WTC11 (cell line): ENCODE measurements at regions not wholly inside any gene's neighbourhood (a gene's known extent, or its start where the extent isn't known, plus 50 kb on each side); places are given as distances from the start of the nearest gene placed in this dataset.

Experiments
- ATAC-seq: fragments of 200-7000 bp; cut with Tn5 transposase; 2 replicates; pipeline ENCODE4 v1.10.0; 2021; ENCODE audit warnings: mild to moderate bottlenecking, moderate library complexity
- CTCF ChIA-PET: fragments of 300-600 bp; sonication (Branson Sonifier 250); formaldehyde crosslinking; loops from one replicate; lab custom pipeline; 2021; ENCODE audit warnings: antibody characterized with exemption; lab: Charles Lee
- POLR2A ChIA-PET: fragments of 350-600 bp; sonication (Branson Sonifier 250); formaldehyde crosslinking; loops from one replicate; lab custom pipeline; 2021; ENCODE audit warnings: antibody characterized with exemption; lab: Charles Lee
- DNase-seq: peaks from one replicate; pipeline ENCODE4 v3.0.0; 2021; ENCODE audit warnings: low spot score
- H3K27ac Mint-ChIP-seq: 2 replicates; pipeline ENCODE4 v1.8.0; 2021; ENCODE audit warnings: mixed read lengths
- H3K27me3 Mint-ChIP-seq: 2 replicates; pipeline ENCODE4 v1.8.0; 2021; ENCODE audit warnings: low read depth, mild to moderate bottlenecking, moderate library complexity, mixed read lengths
- H3K36me3 Mint-ChIP-seq: 2 replicates; pipeline ENCODE4 v1.8.0; 2021; ENCODE audit warnings: mixed read lengths
- H3K4me1 Mint-ChIP-seq: 2 replicates; pipeline ENCODE4 v1.8.0; 2022; ENCODE audit warnings: mixed read lengths
- H3K4me3 Mint-ChIP-seq: 2 replicates; pipeline ENCODE4 v1.8.0; 2021; ENCODE audit warnings: mild to moderate bottlenecking, moderate library complexity, mixed read lengths
- H3K9me3 Mint-ChIP-seq: 2 replicates; pipeline ENCODE4 v1.8.0; 2021; ENCODE audit warnings: mixed read lengths
- AFF4 ChIP-seq: sonication (generic); formaldehyde crosslinking; IDR thresholded peaks from 2 replicates; pipeline ENCODE4 v1.8.1; 2023; ENCODE audit warnings: mild to moderate bottlenecking, missing genetic modification reagents, borderline replicate concordance
- EMX1 ChIP-seq: fragments of 250-450 bp; sonication (Bioruptor Pico); IDR thresholded peaks from 2 replicates; pipeline ENCODE4 v1.8.0; 2021; ENCODE audit warnings: mild to moderate bottlenecking
- ETV6 ChIP-seq: sonication (generic); formaldehyde crosslinking; IDR thresholded peaks from 2 replicates; pipeline ENCODE4 v1.8.1; 2022; ENCODE audit warnings: mild to moderate bottlenecking, missing genetic modification reagents
- FOXP4 ChIP-seq: sonication (generic); formaldehyde crosslinking; IDR thresholded peaks from 2 replicates; pipeline ENCODE4 v1.8.0; 2022; ENCODE audit warnings: mild to moderate bottlenecking, missing genetic modification reagents
- GABPB1 ChIP-seq: sonication (generic); formaldehyde crosslinking; IDR thresholded peaks from 2 replicates; pipeline ENCODE4 v1.8.1; 2023; ENCODE audit warnings: mild to moderate bottlenecking, missing genetic modification reagents
- NFE2L1 ChIP-seq: sonication (generic); formaldehyde crosslinking; IDR thresholded peaks from 2 replicates; pipeline ENCODE4 v1.8.1; 2023; ENCODE audit warnings: missing genetic modification reagents
- OVOL2 ChIP-seq: fragments of 250-450 bp; sonication (Bioruptor Pico); IDR thresholded peaks from 2 replicates; pipeline ENCODE4 v1.9.0; 2021; ENCODE audit warnings: mild to moderate bottlenecking, borderline replicate concordance
- PREB ChIP-seq: sonication (generic); formaldehyde crosslinking; IDR thresholded peaks from 2 replicates; pipeline ENCODE4 v1.8.1; 2022; ENCODE audit warnings: mild to moderate bottlenecking, missing genetic modification reagents, moderate library complexity, borderline replicate concordance
- PRRX2 ChIP-seq: fragments of 250-450 bp; sonication (Bioruptor Pico); IDR thresholded peaks from 2 replicates; pipeline ENCODE4 v1.8.0; 2021; ENCODE audit warnings: mild to moderate bottlenecking
- RELA ChIP-seq: sonication (generic); formaldehyde crosslinking; IDR thresholded peaks from 2 replicates; pipeline ENCODE4 v1.8.1; 2022; ENCODE audit warnings: missing genetic modification reagents, mild to moderate bottlenecking, borderline replicate concordance
- RORB ChIP-seq: fragments of 250-450 bp; sonication (Bioruptor Pico); IDR thresholded peaks from 2 replicates; pipeline ENCODE4 v1.9.0; 2021; ENCODE audit warnings: mild to moderate bottlenecking
- STAT6 ChIP-seq: sonication (generic); formaldehyde crosslinking; conservative IDR thresholded peaks from 2 replicates; pipeline ENCODE4 v1.8.1; 2023; ENCODE audit warnings: mild to moderate bottlenecking, low read depth, missing genetic modification reagents, moderate library complexity
- USF2 ChIP-seq: sonication (generic); formaldehyde crosslinking; IDR thresholded peaks from 2 replicates; pipeline ENCODE4 v1.8.1; 2023; ENCODE audit warnings: mild to moderate bottlenecking, missing genetic modification reagents, moderate library complexity
- ZBTB21 ChIP-seq: sonication (generic); formaldehyde crosslinking; IDR thresholded peaks from 2 replicates; pipeline ENCODE4 v1.8.1; 2023; ENCODE audit warnings: mild to moderate bottlenecking, missing genetic modification reagents, borderline replicate concordance
- ZNF138 ChIP-seq: sonication (generic); formaldehyde crosslinking; conservative IDR thresholded peaks from 2 replicates; pipeline ENCODE4 v1.8.1; 2022; ENCODE audit warnings: mild to moderate bottlenecking, moderate library complexity, missing genetic modification reagents
- ZNF671 ChIP-seq: fragments of 250-450 bp; sonication (Bioruptor Pico); IDR thresholded peaks from 2 replicates; pipeline ENCODE4 v1.8.0; 2021; ENCODE audit warnings: mild to moderate bottlenecking

- Mint-ChIP-seq H3K36me3 (no peaks in the 10 kb centered on the region), H3K4me1 (peaks cover 19% of the 10 kb centered on the region), H3K27ac (no peak overlapping the region), H3K9me3 (0 out of 2 replicates have a peak, but pooled peaks cover 4% of the 10 kb centered on the region), H3K4me3 (no peak overlapping the region), H3K27me3 (peaks cover 47% of the 10 kb centered on the region)
- no peak for ATAC-seq
- no peak for DNase-seq
- ChIA-PET POLR2A (no interaction called here), CTCF (no interaction called here)
- TF ChIP-seq FOXP4 (CRISPR knock-in tag), result no peak
- TF ChIP-seq PRRX2, result no peak
- TF ChIP-seq NFE2L1, result no peak
- no peak for TF ChIP-seq ZNF138 (CRISPR knock-in tag)
- no peak for TF ChIP-seq AFF4 (CRISPR knock-in tag)
- no peak for TF ChIP-seq RORB (CRISPR knock-in tag)
- TF ChIP-seq RELA (CRISPR knock-in tag), result no peak
- TF ChIP-seq EMX1, result no peak
- TF ChIP-seq ETV6, result no peak
- no peak for TF ChIP-seq USF2 (CRISPR knock-in tag)
- no peak for TF ChIP-seq STAT6 (CRISPR knock-in tag)
- TF ChIP-seq GABPB1 (CRISPR knock-in tag), result no peak
- no peak for TF ChIP-seq ZBTB21 (CRISPR knock-in tag)
- TF ChIP-seq ZNF671, result no peak
- TF ChIP-seq OVOL2, result no peak
- TF ChIP-seq PREB (CRISPR knock-in tag), result no peak
Measured at GRCh38 chr5:61683926-61684325, 351.9 kb downstream of the ZSWIM6 start.
